ENCODE measurements at regions not wholly inside any gene's neighbourhood (a gene's known extent, or its start where the extent isn't known, plus 50 kb on each side); places are given as distances from the start of the nearest gene placed in this dataset.

GRCh38 chr5:110338341-110339083 is 388.0 kb downstream of the TMEM232 start:
- FAIRE-seq (no peak), DNase-seq (ENCODE audit: insufficient read length, low spot score) (no peak)

- FAIRE-seq: no peak
- no peak for DNase-seq (ENCODE audit: insufficient read length, low spot score)
Observed at GRCh38 chr5:110339399-110339798, 387.1 kb downstream of the TMEM232 start.

- FAIRE-seq (no peak), DNase-seq (ENCODE audit: insufficient read length, low spot score) (no peak)
Observed at GRCh38 chr5:110341836-110342235, 384.6 kb downstream of the TMEM232 start.

GRCh38 chr5:110342683-110343082 is 383.8 kb downstream of the TMEM232 start:
- FAIRE-seq (no peak), DNase-seq (ENCODE audit: insufficient read length, low spot score) (no peak)

- DNase-seq (ENCODE audit: insufficient read length, low spot score): no peak
- no peak for FAIRE-seq
Observed at GRCh38 chr5:110343616-110344015, 382.9 kb downstream of the TMEM232 start.

GRCh38 chr5:110345623-110346022 is 380.8 kb downstream of the TMEM232 start:
- no peak for FAIRE-seq

GRCh38 chr5:110346893-110347358 is 379.5 kb downstream of the TMEM232 start:
- FAIRE-seq: no peak

More at GRCh38 chr5:110345623-110346022, 380.8 kb downstream of the TMEM232 start:
- DNase-seq (ENCODE audit: insufficient read length, low spot score): no peak

GRCh38 chr5:110347781-110348180 is 378.7 kb downstream of the TMEM232 start:
- DNase-seq (ENCODE audit: insufficient read length, low spot score): no peak
- no peak for FAIRE-seq

More at GRCh38 chr5:110346893-110347358, 379.5 kb downstream of the TMEM232 start:
- no peak for DNase-seq (ENCODE audit: insufficient read length, low spot score)

- DNase-seq (ENCODE audit: insufficient read length, low spot score) (no peak), FAIRE-seq (no peak)
Observed at GRCh38 chr5:110351430-110351829, 375.0 kb downstream of the TMEM232 start.

GRCh38 chr5:110354311-110354710 is 372.2 kb downstream of the TMEM232 start:
- FAIRE-seq: no peak
- DNase-seq (ENCODE audit: insufficient read length, low spot score): no peak

- DNase-seq (ENCODE audit: insufficient read length, low spot score) (no peak), FAIRE-seq (no peak)
Observed at GRCh38 chr5:110354915-110355644, 371.4 kb downstream of the TMEM232 start.

- DNase-seq (ENCODE audit: insufficient read length, low spot score) (no peak), FAIRE-seq (no peak)
Observed at GRCh38 chr5:110356677-110357076, 369.8 kb downstream of the TMEM232 start.

- FAIRE-seq (no peak), DNase-seq (ENCODE audit: insufficient read length, low spot score) (no peak)
Observed at GRCh38 chr5:110359221-110359620, 367.2 kb downstream of the TMEM232 start.

- no peak for FAIRE-seq
- no peak for DNase-seq (ENCODE audit: insufficient read length, low spot score)
Observed at GRCh38 chr5:110361471-110361870, 365.0 kb downstream of the TMEM232 start.

- no peak for DNase-seq (ENCODE audit: insufficient read length, low spot score)
- FAIRE-seq: no peak
Observed at GRCh38 chr5:110362261-110362660, 364.2 kb downstream of the TMEM232 start.

GRCh38 chr5:110366716-110367115 is 359.8 kb downstream of the TMEM232 start:
- no peak for FAIRE-seq
- no peak for DNase-seq (ENCODE audit: insufficient read length, low spot score)

All from HTR-8/SVneo (cell line).